NB4 (cell line): ENCODE measurements at regions not wholly inside any gene's neighbourhood (a gene's known extent, or its start where the extent isn't known, plus 50 kb on each side); places are given as distances from the start of the nearest gene placed in this dataset.

ENCODE experiments used
- DNase-seq: peaks from one replicate; pipeline ENCODE4 v3.0.0; 2010; ENCODE audit warnings: low read depth
- H3K4me3 ChIP-seq: one replicate; pipeline ENCODE4 v1.5.1; 2011; ENCODE audit warnings: mild to moderate bottlenecking, low read depth, low read length, moderate library complexity
- CTCF ChIP-seq: IDR thresholded peaks from one replicate; pipeline ENCODE4 v1.5.1; 2012; ENCODE audit warnings: low read depth, low read length
- MAX ChIP-seq: IDR thresholded peaks from 2 replicates; pipeline ENCODE4 v1.6.1; 2011; ENCODE audit warnings: low read depth, low read length
- MYC ChIP-seq: IDR thresholded peaks from 2 replicates; pipeline ENCODE4 v1.6.1; 2011; ENCODE audit warnings: low read depth, low read length
- POLR2A ChIP-seq: IDR thresholded peaks from 2 replicates; pipeline ENCODE4 v1.6.1; 2011; ENCODE audit warnings: mild to moderate bottlenecking; ENCODE audit not compliant: insufficient read length; ENCODE audit errors: extremely low read depth

DNA sequence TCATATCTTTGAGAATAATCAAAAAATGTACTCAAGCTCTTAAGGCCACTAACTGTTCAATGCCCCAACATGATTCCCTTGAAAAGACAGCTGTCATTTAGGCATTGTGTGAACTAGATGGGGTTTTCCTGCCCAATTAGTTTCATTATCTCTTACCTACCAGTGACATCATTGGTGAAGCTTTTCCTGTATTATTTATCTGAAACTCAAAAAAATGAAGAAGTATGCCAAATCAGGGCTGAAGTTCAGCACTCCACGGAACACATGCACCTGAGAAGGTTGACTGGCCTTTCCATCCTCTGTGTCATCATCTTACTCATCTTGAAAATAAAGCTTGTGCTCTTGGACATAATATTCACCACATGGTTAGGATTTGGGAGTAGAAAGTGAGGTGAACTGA is 126.4 kb downstream of the TXNL1 start:
- no peak for DNase-seq
- TF ChIP-seq MAX (no peak), CTCF (no peak), MYC (no peak), POLR2A (no peak)
- H3K4me3 ChIP-seq: no peak overlapping the region

- H3K4me3 ChIP-seq: no peak overlapping the region
- no peak for DNase-seq
- TF ChIP-seq POLR2A (no peak), MAX (no peak), MYC (no peak), CTCF (no peak)
Observed at GRCh38 chr18:56510108-56510507, 128.3 kb downstream of the TXNL1 start.

GRCh38 chr18:56509656-56510055 is 128.7 kb downstream of the TXNL1 start:
- TF ChIP-seq POLR2A (no peak), CTCF (no peak), MAX (no peak), MYC (no peak)
- DNase-seq: no peak

GRCh38 chr18:56508370-56509036 is 129.9 kb downstream of the TXNL1 start:
- TF ChIP-seq MYC (no peak), CTCF (no peak), MAX (no peak), POLR2A (no peak)
- no peak overlapping the region for H3K4me3 ChIP-seq
- DNase-seq: no peak

More at GRCh38 chr18:56509656-56510055, 128.7 kb downstream of the TXNL1 start:
- no peak overlapping the region for H3K4me3 ChIP-seq

DNA sequence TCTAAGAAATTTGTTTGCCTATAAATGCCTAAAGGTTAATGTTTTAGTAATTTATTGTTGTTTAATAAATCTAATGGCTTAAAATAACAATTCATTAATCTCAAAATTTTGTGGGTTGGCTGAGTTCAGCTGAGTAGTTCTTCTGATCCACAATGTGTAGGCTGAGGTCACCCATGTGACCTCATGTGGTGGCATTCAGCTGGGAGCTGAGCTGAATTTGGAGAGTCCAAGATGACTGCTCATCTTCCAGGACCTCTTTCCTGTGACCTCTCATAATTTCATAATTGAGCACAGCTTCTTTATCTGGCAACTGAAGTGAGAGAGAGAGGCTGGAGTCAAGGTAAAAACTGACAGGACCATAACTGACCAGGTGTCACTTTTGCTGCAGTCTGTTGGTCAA is 132.4 kb downstream of the TXNL1 start:
- TF ChIP-seq MAX (no peak), MYC (no peak), CTCF (no peak)
- DNase-seq: no peak
- H3K4me3 ChIP-seq: no peak overlapping the region
